Trophoblast cell (in vitro differentiated cells and primary cell): ENCODE measurements at regions not wholly inside any gene's neighbourhood (a gene's known extent, or its start where the extent isn't known, plus 50 kb on each side); places are given as distances from the start of the nearest gene placed in this dataset.
A peak's percentile ranks its signal among the peaks of the same experiment; 100 is the strongest.

Experiments used
- DNase-seq, 2 donors: peaks; one replicate each; pipeline ENCODE4 v3.0.0-alpha.2; 2016
- H2AFZ ChIP-seq: 2 replicates; pipeline ENCODE4 v1.6.1; 2013; ENCODE audit warnings: low read length, moderate library complexity, mild to moderate bottlenecking; ENCODE audit not compliant: insufficient read depth, poor library complexity
- H2AK5ac ChIP-seq: 2 replicates; pipeline ENCODE4 v1.6.1; 2013; ENCODE audit warnings: mild to moderate bottlenecking, low read length
- H2BK120ac ChIP-seq: 2 replicates; pipeline ENCODE4 v1.6.1; 2013; ENCODE audit warnings: low read length, mild to moderate bottlenecking, moderate library complexity; ENCODE audit not compliant: insufficient read depth, poor library complexity
- H2BK12ac ChIP-seq: 2 replicates; pipeline ENCODE4 v1.6.1; 2013; ENCODE audit warnings: mild to moderate bottlenecking, low read length, moderate library complexity
- H2BK5ac ChIP-seq: 2 replicates; pipeline ENCODE4 v1.6.1; 2013; ENCODE audit warnings: low read length, low read depth, moderate library complexity, mild to moderate bottlenecking; ENCODE audit not compliant: poor library complexity
- H3K14ac ChIP-seq: 2 replicates; pipeline ENCODE4 v1.6.1; 2013; ENCODE audit warnings: mild to moderate bottlenecking, low read length
- H3K18ac ChIP-seq: 2 replicates; pipeline ENCODE4 v1.6.1; 2013; ENCODE audit warnings: mild to moderate bottlenecking, low read length
- H3K23ac ChIP-seq: 2 replicates; pipeline ENCODE4 v1.6.1; 2013; ENCODE audit warnings: low read length
- H3K27ac ChIP-seq: 2 replicates; pipeline ENCODE4 v1.5.1; 2013; ENCODE audit warnings: low read depth, mild to moderate bottlenecking, inconsistent platforms, low read length, moderate library complexity
- H3K27me3 ChIP-seq: 2 replicates; pipeline ENCODE4 v1.6.1; 2013; ENCODE audit warnings: inconsistent platforms, mild to moderate bottlenecking, low read length, moderate library complexity; ENCODE audit not compliant: insufficient read depth
- H3K36me3 ChIP-seq, 2 experiments: 1 replicate in 1 of 2; 2 replicates in 1 of 2; pipeline ENCODE4 v1.6.1; 2013; ENCODE audit warnings: low read length in 2 of 2, mild to moderate bottlenecking in 2 of 2, moderate library complexity in 1 of 2; ENCODE audit not compliant: insufficient read depth in 2 of 2, control insufficient read depth in 1 of 2
- H3K4ac ChIP-seq: 2 replicates; pipeline ENCODE4 v1.6.1; 2013; ENCODE audit warnings: low read depth, mild to moderate bottlenecking, low read length, moderate library complexity
- H3K4me1 ChIP-seq, 2 experiments: 1 replicate in 1 of 2; 2 replicates in 1 of 2; pipeline ENCODE4 v1.6.1; 2013; ENCODE audit warnings: low read length in 2 of 2, mild to moderate bottlenecking in 2 of 2, moderate library complexity in 1 of 2; ENCODE audit not compliant: insufficient read depth in 2 of 2, control insufficient read depth in 1 of 2
- H3K4me2 ChIP-seq: 2 replicates; pipeline ENCODE4 v1.6.1; 2013; ENCODE audit warnings: inconsistent platforms, mild to moderate bottlenecking, low read length, moderate library complexity
- H3K4me3 ChIP-seq: 2 replicates; pipeline ENCODE4 v1.5.1; 2013; ENCODE audit warnings: mild to moderate bottlenecking, low read depth, low read length, inconsistent platforms
- H3K79me1 ChIP-seq: one replicate; pipeline ENCODE4 v1.6.1; 2013; ENCODE audit warnings: low read length
- H3K79me2 ChIP-seq: 2 replicates; pipeline ENCODE4 v1.6.1; 2013; ENCODE audit warnings: low read length, mild to moderate bottlenecking; ENCODE audit not compliant: control insufficient read depth, insufficient read depth, poor library complexity
- H3K9ac ChIP-seq: 2 replicates; pipeline ENCODE4 v1.6.1; 2013; ENCODE audit warnings: mild to moderate bottlenecking, low read length
- H3K9me3 ChIP-seq: 2 replicates; pipeline ENCODE4 v1.6.1; 2013; ENCODE audit warnings: low read depth, mild to moderate bottlenecking, control low read depth, inconsistent platforms, low read length; ENCODE audit not compliant: insufficient read depth
- H4K12ac ChIP-seq: 2 replicates; pipeline ENCODE4 v1.6.1; 2013; ENCODE audit warnings: low read depth, mild to moderate bottlenecking, low read length, moderate library complexity
- H4K8ac ChIP-seq: 2 replicates; pipeline ENCODE4 v1.6.1; 2013; ENCODE audit warnings: low read depth, mild to moderate bottlenecking, low read length, moderate library complexity
- H4K91ac ChIP-seq: one replicate; pipeline ENCODE4 v1.6.1; 2013; ENCODE audit warnings: low read depth, mild to moderate bottlenecking, low read length, moderate library complexity
- WGBS: extraction: QIAGEN DNeasy Blood & Tissue Kit; methylation state at CpG from one replicate; pipeline ENCODE4 v1.1.7; 2013; ENCODE audit warnings: missing lambda C conversion rate; ENCODE audit not compliant: insufficient read length, insufficient coverage; ENCODE audit errors: extremely low coverage; 5-methylcytosine and 5-hydroxymethylcytosine counted together

GRCh38 chr2:75788902-75789301, 78.2 kb upstream of the GCFC2 start:
- H3K4me1 ChIP-seq: peaks cover 4 to 5% of the 10 kb centered on the region in 2 experiments
- peak in 1 of 2 donors; percentile 45 for DNase-seq
- H3K23ac ChIP-seq: no peak overlapping the region
- no peak overlapping the region for H4K12ac ChIP-seq
- H3K4me3 ChIP-seq: no peak overlapping the region
- H3K27me3 ChIP-seq: no peaks in the 10 kb centered on the region
- H2BK120ac ChIP-seq: no peak overlapping the region
- no peaks in the 10 kb centered on the region for H3K9me3 ChIP-seq
- no peak overlapping the region for H3K14ac ChIP-seq
- H3K18ac ChIP-seq: no peak overlapping the region
- H2BK12ac ChIP-seq: no peak overlapping the region
- no peak overlapping the region for H3K4ac ChIP-seq
- no peak overlapping the region for H4K91ac ChIP-seq
- H3K79me1 ChIP-seq: no peaks in the 10 kb centered on the region
- H2BK5ac ChIP-seq: no peak overlapping the region
- no peaks in the 10 kb centered on the region for H3K79me2 ChIP-seq
- H2AK5ac ChIP-seq: no peak overlapping the region
- H3K36me3 ChIP-seq: no peaks in the 10 kb centered on the region
- H3K9ac ChIP-seq: no peak overlapping the region
- no CpG with 5 or more reads among the region's 1 CpG for WGBS
- no peak overlapping the region for H2AFZ ChIP-seq
- no peak overlapping the region for H3K27ac ChIP-seq
- H4K8ac ChIP-seq: no peak overlapping the region
- H3K4me2 ChIP-seq: no peak overlapping the region

GRCh38 chr2:75788154-75788553, 77.4 kb upstream of the GCFC2 start:
- Histone ChIP-seq H3K4me2 (no peak overlapping the region), H4K12ac (no peak overlapping the region), H3K79me1 (no peaks in the 10 kb centered on the region), H2AK5ac (no peak overlapping the region), H3K23ac (no peak overlapping the region), H3K9me3 (no peaks in the 10 kb centered on the region), H3K27me3 (no peaks in the 10 kb centered on the region), H3K79me2 (no peaks in the 10 kb centered on the region), H2BK5ac (no peak overlapping the region), H3K27ac (no peak overlapping the region), H3K9ac (no peak overlapping the region), H2AFZ (no peak overlapping the region), H2BK120ac (no peak overlapping the region), H3K36me3 (no peaks in the 10 kb centered on the region), H3K4me3 (no peak overlapping the region), H4K8ac (no peak overlapping the region), H4K91ac (no peak overlapping the region), H3K14ac (no peak overlapping the region), H3K4me1 (peaks cover 4 to 5% of the 10 kb centered on the region in 2 experiments), H3K18ac (no peak overlapping the region), H2BK12ac (no peak overlapping the region), H3K4ac (no peak overlapping the region)
- peak in 1 of 2 donors; percentile 29 for DNase-seq
- WGBS: no CpG with 5 or more reads among the region's 4 CpGs

GRCh38 chr2:75787532-75788132, 76.9 kb upstream of the GCFC2 start:
- no peaks in the 10 kb centered on the region for H3K9me3 ChIP-seq
- no CpG with 5 or more reads among the region's 5 CpGs for WGBS

GRCh38 chr2:75775311-75775823, 64.7 kb upstream of the GCFC2 start:
- Histone ChIP-seq H3K23ac (no peak overlapping the region), H3K4me3 (no peak overlapping the region), H4K8ac (no peak overlapping the region), H2BK12ac (no peak overlapping the region), H3K4me1 (no peaks in the 10 kb centered on the region), H3K4ac (no peak overlapping the region), H3K14ac (no peak overlapping the region), H3K36me3 (no peaks in the 10 kb centered on the region), H4K12ac (no peak overlapping the region), H2BK120ac (no peak overlapping the region), H3K18ac (no peak overlapping the region), H3K79me2 (no peaks in the 10 kb centered on the region), H3K9me3 (no peaks in the 10 kb centered on the region), H3K4me2 (no peak overlapping the region), H3K27ac (no peak overlapping the region), H3K9ac (no peak overlapping the region), H2AK5ac (no peak overlapping the region), H3K79me1 (no peaks in the 10 kb centered on the region), H2AFZ (no peak overlapping the region), H4K91ac (no peak overlapping the region), H2BK5ac (no peak overlapping the region), H3K27me3 (no peaks in the 10 kb centered on the region)
- no peak for DNase-seq
- WGBS: no CpG with 5 or more reads among the region's 3 CpGs

More at GRCh38 chr2:75787532-75788132, 76.9 kb upstream of the GCFC2 start:
- no peak overlapping the region for H3K4me3 ChIP-seq
- no peak overlapping the region for H2AFZ ChIP-seq
- no peak overlapping the region for H4K8ac ChIP-seq
- no peaks in the 10 kb centered on the region for H3K79me2 ChIP-seq
- no peak overlapping the region for H3K23ac ChIP-seq
- H2BK120ac ChIP-seq: no peak overlapping the region
- no peak overlapping the region for H3K27ac ChIP-seq
- H3K4me2 ChIP-seq: no peak overlapping the region
- H3K9ac ChIP-seq: no peak overlapping the region
- no peak overlapping the region for H4K91ac ChIP-seq
- peaks cover 4 to 5% of the 10 kb centered on the region in 2 experiments for H3K4me1 ChIP-seq
- H2BK12ac ChIP-seq: no peak overlapping the region
- H3K36me3 ChIP-seq: no peaks in the 10 kb centered on the region
- H3K79me1 ChIP-seq: no peaks in the 10 kb centered on the region
- H3K14ac ChIP-seq: no peak overlapping the region
- no peak overlapping the region for H2AK5ac ChIP-seq
- H3K27me3 ChIP-seq: no peaks in the 10 kb centered on the region
- no peak overlapping the region for H3K18ac ChIP-seq
- no peak overlapping the region for H4K12ac ChIP-seq
- peak in 1 of 2 donors; percentile 70 for DNase-seq
- no peak overlapping the region for H3K4ac ChIP-seq
- no peak overlapping the region for H2BK5ac ChIP-seq
